Panc1 (cell line): ENCODE measurements at regions not wholly inside any gene's neighbourhood (a gene's known extent, or its start where the extent isn't known, plus 50 kb on each side); places are given as distances from the start of the nearest gene placed in this dataset.

Source experiments
- CTCF ChIP-seq: fragments of 450-650 bp; IDR thresholded peaks from 2 replicates; pipeline ENCODE4 v1.5.1; 2017; ENCODE audit warnings: mild to moderate bottlenecking
- REST ChIP-seq, 2 experiments: IDR thresholded peaks; 2 replicates each; pipeline ENCODE4 v1.6.1; 2011 to 2012; ENCODE audit warnings: low read depth in 2 of 2, control low read depth in 1 of 2, low read length in 1 of 2, mild to moderate bottlenecking in 1 of 2, moderate library complexity in 1 of 2; ENCODE audit not compliant: insufficient read depth in 1 of 2
- SIN3A ChIP-seq: IDR thresholded peaks from 2 replicates; pipeline ENCODE4 v1.6.1; 2012; ENCODE audit warnings: low read depth, mild to moderate bottlenecking, low read length, moderate library complexity, borderline replicate concordance; ENCODE audit not compliant: insufficient read depth

- TF ChIP-seq CTCF, result no peak
- no peak for TF ChIP-seq REST (IDR thresholded peaks at IDR 0.05; ENCODE audit: insufficient read depth in 1 of 2, low read depth in 2 of 2, low read length in 1 of 2)
- no peak for TF ChIP-seq SIN3A
Observed at GRCh38 chr1:61597601-61598000, 127.3 kb downstream of the TM2D1 start.
